NT2/D1 (cell line): ENCODE measurements at regions not wholly inside any gene's neighbourhood (a gene's known extent, or its start where the extent isn't known, plus 50 kb on each side); places are given as distances from the start of the nearest gene placed in this dataset.

ENCODE experiments used
- SUZ12 ChIP-seq: IDR thresholded peaks from 2 replicates; pipeline ENCODE4 v1.6.1; 2011; ENCODE audit not compliant: insufficient read length, insufficient read depth; ENCODE audit errors: extremely low read depth
- ZNF274 ChIP-seq: IDR thresholded peaks from 2 replicates; pipeline ENCODE4 v1.6.1; 2011; ENCODE audit warnings: mild to moderate bottlenecking, low read depth, low read length

DNA sequence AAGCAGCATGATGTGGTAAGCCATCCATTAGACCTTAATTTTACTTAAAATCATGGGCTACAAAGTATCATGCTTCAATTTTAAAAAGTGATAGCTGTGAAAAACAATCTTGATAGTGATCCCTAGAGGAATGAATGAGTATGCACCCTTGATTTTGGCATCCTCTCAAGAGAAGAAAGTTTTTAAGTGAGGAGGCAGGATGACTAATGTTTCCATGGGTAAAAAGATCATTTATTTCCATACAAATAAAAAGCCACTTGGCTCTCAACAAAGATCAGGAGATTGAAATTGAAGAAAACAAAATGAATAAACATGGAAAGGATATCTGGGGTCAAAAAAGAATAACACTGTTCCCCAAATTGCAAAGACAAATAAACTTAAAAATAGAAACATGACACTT lies 305.4 kb downstream of the MEX3B start:
- TF ChIP-seq ZNF274: no peak
- no peak for TF ChIP-seq SUZ12
